RWPE2 (cell line): ENCODE measurements at regions not wholly inside any gene's neighbourhood (a gene's known extent, or its start where the extent isn't known, plus 50 kb on each side); places are given as distances from the start of the nearest gene placed in this dataset.

Experiments
- ATAC-seq: fragments of 200-7000 bp; cut with Tn5 transposase; 3 replicates; pipeline ENCODE4 v1.9.1; 2021; ENCODE audit warnings: low read depth
- DNase-seq: peaks from one replicate; pipeline ENCODE4 v3.0.0-alpha.2; 2020; ENCODE audit warnings: low spot score
- H3K27ac ChIP-seq: fragments of 450-650 bp; 2 replicates; pipeline ENCODE4 v1.5.1; 2017; ENCODE audit warnings: mild to moderate bottlenecking; ENCODE audit not compliant: poor library complexity, severe bottlenecking
- H3K27me3 ChIP-seq: fragments of 250-450 bp; sonication (Bioruptor Pico); 2 replicates; pipeline ENCODE4 v1.5.1; 2021; ENCODE audit warnings: mild to moderate bottlenecking, moderate library complexity; ENCODE audit not compliant: insufficient read depth, poor library complexity, severe bottlenecking
- H3K36me3 ChIP-seq: fragments of 250-450 bp; sonication (Bioruptor Pico); 2 replicates; pipeline ENCODE4 v1.5.1; 2020; ENCODE audit warnings: low read depth, mild to moderate bottlenecking, moderate library complexity
- H3K4me1 ChIP-seq: fragments of 250-450 bp; sonication (Bioruptor Pico); 2 replicates; pipeline ENCODE4 v1.5.1; 2021; ENCODE audit warnings: mild to moderate bottlenecking, moderate library complexity; ENCODE audit not compliant: insufficient read depth, poor library complexity, severe bottlenecking
- H3K4me3 ChIP-seq: fragments of 250-450 bp; sonication (Bioruptor Pico); 2 replicates; pipeline ENCODE4 v1.5.1; 2021; ENCODE audit warnings: mild to moderate bottlenecking, moderate library complexity; ENCODE audit not compliant: severe bottlenecking
- H3K9me3 ChIP-seq: fragments of 250-450 bp; sonication (Bioruptor Pico); 2 replicates; pipeline ENCODE4 v1.5.1; 2021; ENCODE audit warnings: mild to moderate bottlenecking, moderate library complexity; ENCODE audit not compliant: severe bottlenecking
- TF ChIP-seq, protein P1 (sequence below): fragments of 450-650 bp; IDR thresholded peaks from one replicate; pipeline ENCODE4 v1.5.1; 2017; ENCODE audit warnings: mild to moderate bottlenecking, moderate library complexity; ENCODE audit not compliant: poor library complexity, severe bottlenecking

DNA sequence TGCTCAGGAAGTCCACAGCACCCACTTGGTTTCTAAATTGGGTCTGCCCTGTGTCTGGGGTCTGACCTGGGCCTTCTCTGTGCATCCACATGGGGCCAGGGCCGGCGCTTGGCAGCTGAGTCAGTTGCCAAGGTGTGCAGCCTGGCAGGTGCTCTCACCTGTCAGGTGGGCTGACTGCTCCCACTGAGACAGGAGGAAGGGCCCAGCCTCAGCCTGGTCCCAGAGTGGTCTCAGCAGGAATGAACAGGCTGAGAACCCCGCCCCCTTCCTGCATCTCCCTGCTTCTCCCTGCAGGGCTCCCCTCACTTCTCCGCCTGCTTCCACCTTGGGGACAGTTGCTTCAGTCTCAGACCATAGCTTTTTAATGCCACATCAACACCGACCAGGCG lies 60.5 kb downstream of the BARX1 start:
- no peaks in the 10 kb centered on the region for H3K36me3 ChIP-seq
- no peaks in the 10 kb centered on the region for H3K4me1 ChIP-seq
- no peak overlapping the region for H3K27ac ChIP-seq
- no peaks in the 10 kb centered on the region for H3K27me3 ChIP-seq
- no peak overlapping the region for H3K4me3 ChIP-seq
- H3K9me3 ChIP-seq = no peaks in the 10 kb centered on the region
- TF ChIP-seq, protein P1, sequence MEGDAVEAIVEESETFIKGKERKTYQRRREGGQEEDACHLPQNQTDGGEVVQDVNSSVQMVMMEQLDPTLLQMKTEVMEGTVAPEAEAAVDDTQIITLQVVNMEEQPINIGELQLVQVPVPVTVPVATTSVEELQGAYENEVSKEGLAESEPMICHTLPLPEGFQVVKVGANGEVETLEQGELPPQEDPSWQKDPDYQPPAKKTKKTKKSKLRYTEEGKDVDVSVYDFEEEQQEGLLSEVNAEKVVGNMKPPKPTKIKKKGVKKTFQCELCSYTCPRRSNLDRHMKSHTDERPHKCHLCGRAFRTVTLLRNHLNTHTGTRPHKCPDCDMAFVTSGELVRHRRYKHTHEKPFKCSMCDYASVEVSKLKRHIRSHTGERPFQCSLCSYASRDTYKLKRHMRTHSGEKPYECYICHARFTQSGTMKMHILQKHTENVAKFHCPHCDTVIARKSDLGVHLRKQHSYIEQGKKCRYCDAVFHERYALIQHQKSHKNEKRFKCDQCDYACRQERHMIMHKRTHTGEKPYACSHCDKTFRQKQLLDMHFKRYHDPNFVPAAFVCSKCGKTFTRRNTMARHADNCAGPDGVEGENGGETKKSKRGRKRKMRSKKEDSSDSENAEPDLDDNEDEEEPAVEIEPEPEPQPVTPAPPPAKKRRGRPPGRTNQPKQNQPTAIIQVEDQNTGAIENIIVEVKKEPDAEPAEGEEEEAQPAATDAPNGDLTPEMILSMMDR = no peak
- DNase-seq = no peak
- no peak for ATAC-seq

GRCh38 chr9:93893899-93894690 lies 61.1 kb downstream of the BARX1 start:
- no peaks in the 10 kb centered on the region for H3K9me3 ChIP-seq
- no peaks in the 10 kb centered on the region for H3K36me3 ChIP-seq
- H3K27me3 ChIP-seq = no peaks in the 10 kb centered on the region
- TF ChIP-seq, protein P1 = no peak
- no peak for DNase-seq
- no peak for ATAC-seq
- H3K27ac ChIP-seq = no peak overlapping the region
- no peaks in the 10 kb centered on the region for H3K4me1 ChIP-seq
- H3K4me3 ChIP-seq = no peak overlapping the region

GRCh38 chr9:93893194-93893593 lies 62.0 kb downstream of the BARX1 start:
- ATAC-seq (no peak), DNase-seq (no peak)
- Histone ChIP-seq H3K4me1 (no peaks in the 10 kb centered on the region), H3K27me3 (no peaks in the 10 kb centered on the region), H3K36me3 (no peaks in the 10 kb centered on the region), H3K27ac (no peak overlapping the region), H3K9me3 (no peaks in the 10 kb centered on the region), H3K4me3 (no peak overlapping the region)
- TF ChIP-seq, protein P1 = no peak

- Histone ChIP-seq H3K27ac (no peak overlapping the region), H3K9me3 (no peaks in the 10 kb centered on the region), H3K4me3 (no peak overlapping the region), H3K36me3 (no peaks in the 10 kb centered on the region), H3K27me3 (no peaks in the 10 kb centered on the region), H3K4me1 (no peaks in the 10 kb centered on the region)
- TF ChIP-seq, protein P1 = no peak
- DNase-seq = no peak
- ATAC-seq = no peak
Observed at GRCh38 chr9:93892748-93893147, 62.4 kb downstream of the BARX1 start.

GRCh38 chr9:93891549-93892310 lies 63.4 kb downstream of the BARX1 start:
- DNase-seq (no peak), ATAC-seq (no peak)
- Histone ChIP-seq H3K9me3 (no peaks in the 10 kb centered on the region), H3K4me3 (no peak overlapping the region), H3K27me3 (no peaks in the 10 kb centered on the region), H3K27ac (no peak overlapping the region), H3K4me1 (no peaks in the 10 kb centered on the region), H3K36me3 (no peaks in the 10 kb centered on the region)
- TF ChIP-seq, protein P1 = no peak
